B cell (primary cell): ENCODE measurements at regions not wholly inside any gene's neighbourhood (a gene's known extent, or its start where the extent isn't known, plus 50 kb on each side); places are given as distances from the start of the nearest gene placed in this dataset.

ENCODE experiments used
- ATAC-seq: fragments of 200-7000 bp; cut with Tn5 transposase; one replicate; pipeline ENCODE4 v1.10.0; 2021; ENCODE audit warnings: low read depth, mild to moderate bottlenecking, moderate number of reproducible peaks, moderate library complexity
- CTCF ChIA-PET: fragments of 350-600 bp; sonication (Branson Sonifier 250); formaldehyde crosslinking; loops from one replicate; lab custom pipeline; 2021; ENCODE audit warnings: antibody characterized with exemption, inconsistent platforms; lab: Charles Lee
- POLR2A ChIA-PET: fragments of 350-600 bp; sonication (Branson Sonifier 250); formaldehyde crosslinking; loops from one replicate; lab custom pipeline; 2021; ENCODE audit warnings: antibody characterized with exemption; lab: Charles Lee
- DNase-seq: peaks from one replicate; pipeline ENCODE4 v3.0.0; 2013
- H2AFZ ChIP-seq: 2 replicates; pipeline ENCODE4 v1.6.1; 2012; ENCODE audit warnings: mild to moderate bottlenecking, low read depth, low read length; ENCODE audit not compliant: insufficient read depth, poor library complexity, severe bottlenecking
- H3K27ac ChIP-seq, 2 donors: 1 replicate in 1 of 2; 2 replicates in 1 of 2; pipeline ENCODE4 v1.5.1; 2012 to 2013; ENCODE audit warnings: low read length in 2 of 2, mild to moderate bottlenecking in 2 of 2, moderate library complexity in 1 of 2
- H3K27me3 ChIP-seq, 4 experiments: fragments of 200-600 bp in 1 of 4; sonication (generic) in 1 of 4; replicated peaks in 1 of 4; 1 replicate in 2 of 4; 2 replicates in 2 of 4; pipeline versions ENCODE4 v1.6.1 to v1.7.0; 2013 to 2016; ENCODE audit warnings: low read length in 3 of 4, mild to moderate bottlenecking in 2 of 4, mixed read lengths in 1 of 4, moderate library complexity in 1 of 4; ENCODE audit not compliant: insufficient read depth in 4 of 4, control insufficient read depth in 3 of 4; ENCODE audit errors: control extremely low read depth in 1 of 4
- H3K36me3 ChIP-seq, 2 experiments: replicated peaks in 1 of 2; 1 replicate in 1 of 2; 2 replicates in 1 of 2; pipeline versions ENCODE4 v1.6.1 to v1.7.1; 2013; ENCODE audit warnings: low read length in 1 of 2; ENCODE audit not compliant: insufficient read depth in 2 of 2, control insufficient read depth in 1 of 2; ENCODE audit errors: control extremely low read depth in 1 of 2, extremely low read depth in 1 of 2
- H3K4me1 ChIP-seq, 2 donors: fragments of 200-600 bp in 1 of 2; sonication (generic) in 1 of 2; 1 replicate in 1 of 2; 2 replicates in 1 of 2; pipeline versions ENCODE4 v1.5.1 to v1.6.1; 2013 to 2017; ENCODE audit warnings: low read length in 2 of 2; ENCODE audit not compliant: control insufficient read depth in 2 of 2, insufficient read depth in 2 of 2
- H3K4me2 ChIP-seq: replicated peaks from 2 replicates; pipeline ENCODE3; 2012; ENCODE audit warnings: mild to moderate bottlenecking, low read depth, low read length; ENCODE audit not compliant: poor library complexity, severe bottlenecking
- H3K4me3 ChIP-seq, 5 experiments: fragments of 200-600 bp in 1 of 5; sonication (generic) in 1 of 5; 1 replicate in 3 of 5; 2 replicates in 2 of 5; pipeline versions ENCODE4 v1.5.1 to v1.7.0; 2011 to 2016; ENCODE audit warnings: low read length in 4 of 5, mild to moderate bottlenecking in 4 of 5, low read depth in 2 of 5, control low read depth in 1 of 5, moderate library complexity in 1 of 5; ENCODE audit not compliant: insufficient read depth in 1 of 5; ENCODE audit errors: control extremely low read depth in 1 of 5, extremely low read depth in 1 of 5
- H3K79me2 ChIP-seq: fragments of 200-600 bp; sonication (generic); one replicate; pipeline ENCODE4 v1.6.0; 2016; ENCODE audit warnings: low read length; ENCODE audit not compliant: control insufficient read depth, insufficient read depth
- H3K9ac ChIP-seq: fragments of 200-600 bp; sonication (generic); 2 replicates; pipeline ENCODE4 v1.6.1; 2017; ENCODE audit warnings: mild to moderate bottlenecking, low read length, moderate library complexity
- H3K9me3 ChIP-seq, 3 donors: one replicate each; pipeline versions ENCODE4 v1.6.1 to v1.7.1; 2013; ENCODE audit warnings: low read length in 2 of 3; ENCODE audit not compliant: control insufficient read depth in 2 of 3, insufficient read depth in 1 of 3; ENCODE audit errors: control extremely low read depth in 1 of 3
- H4K20me1 ChIP-seq: 2 replicates; pipeline ENCODE4 v1.6.0; 2012; ENCODE audit warnings: mild to moderate bottlenecking, low read length; ENCODE audit not compliant: insufficient read depth, control insufficient read depth, poor library complexity, severe bottlenecking
- H3K27ac Mint-ChIP-seq: one replicate; pipeline ENCODE4 v1.8.0; 2021; ENCODE audit warnings: mixed read lengths
- H3K27me3 Mint-ChIP-seq: one replicate; pipeline ENCODE4 v1.8.0; 2021; ENCODE audit warnings: mixed read lengths
- H3K4me1 Mint-ChIP-seq: one replicate; pipeline ENCODE4 v1.8.0; 2021; ENCODE audit warnings: mixed read lengths
- H3K4me3 Mint-ChIP-seq: one replicate; pipeline ENCODE4 v1.8.0; 2021; ENCODE audit warnings: mixed read lengths
- H3K9me3 Mint-ChIP-seq: one replicate; pipeline ENCODE4 v1.8.0; 2022; ENCODE audit warnings: mixed read lengths; ENCODE audit not compliant: insufficient read depth
- EZH2 ChIP-seq: IDR thresholded peaks from 2 replicates; pipeline ENCODE4 v1.6.1; 2012; ENCODE audit warnings: borderline replicate concordance, low read depth, mild to moderate bottlenecking, moderate library complexity, low read length; ENCODE audit not compliant: insufficient read depth, poor library complexity, severe bottlenecking
- WGBS: methylation state at CpG from one replicate; pipeline ENCODE4 v1.1.5; 2013; ENCODE audit warnings: missing lambda C conversion rate; ENCODE audit not compliant: insufficient coverage; 5-methylcytosine and 5-hydroxymethylcytosine counted together
- intact Hi-C: fragments of 100-400 bp; cut with micrococcal nuclease; formaldehyde crosslinking; loops from one replicate; pipeline ENCODE4 v1.10.0; 2022
- TF ChIP-seq, protein P1 (sequence below): fragments of 200-600 bp; IDR thresholded peaks from one replicate; pipeline ENCODE4 v1.8.0; 2022; ENCODE audit warnings: antibody characterized with exemption, mild to moderate bottlenecking

DNA sequence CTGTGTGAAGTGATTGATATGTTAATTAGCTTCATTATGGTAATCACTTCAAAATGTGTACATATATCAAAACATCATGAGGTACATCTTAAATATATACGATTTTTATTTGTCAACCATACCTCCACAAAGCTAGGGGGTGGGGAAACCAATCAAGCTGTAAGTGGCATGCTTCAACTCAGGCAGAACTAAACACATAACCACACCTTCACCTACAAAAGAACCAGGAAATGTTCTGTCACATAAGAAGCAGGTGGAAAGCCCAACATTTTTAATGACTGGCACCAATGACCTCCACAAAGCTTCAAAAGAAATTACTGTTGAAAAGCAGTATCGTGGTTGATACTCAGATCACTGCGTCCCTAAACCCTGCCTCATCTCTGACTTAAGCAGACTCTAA is 867.7 kb upstream of the EEF2KMT start:
- 86% methylated on average over 2 of the region's 3 CpGs for WGBS
- Histone ChIP-seq H3K9me3 (peaks cover 0 to 4% (median 0%) of the 10 kb centered on the region in 3 donors), H3K79me2 (no peaks in the 10 kb centered on the region), H3K9ac (no peak overlapping the region), H3K36me3 (no peaks in the 10 kb centered on the region), H3K4me3 (no peak overlapping the region), H4K20me1 (no peaks in the 10 kb centered on the region), H3K27ac (no peak overlapping the region), H2AFZ (no peak overlapping the region), H3K4me2 (no peak overlapping the region), H3K27me3 (no peaks in the 10 kb centered on the region), H3K4me1 (no peaks in the 10 kb centered on the region)
- Mint-ChIP-seq H3K27me3 (no peaks in the 10 kb centered on the region), H3K27ac (no peak overlapping the region), H3K4me3 (no peak overlapping the region), H3K4me1 (no peaks in the 10 kb centered on the region), H3K9me3 (peaks cover 3% of the 10 kb centered on the region)
- intact Hi-C loops: no loop called here
- DNase-seq (no peak), ATAC-seq (no peak)
- no peak for TF ChIP-seq EZH2
- TF ChIP-seq, protein P1, sequence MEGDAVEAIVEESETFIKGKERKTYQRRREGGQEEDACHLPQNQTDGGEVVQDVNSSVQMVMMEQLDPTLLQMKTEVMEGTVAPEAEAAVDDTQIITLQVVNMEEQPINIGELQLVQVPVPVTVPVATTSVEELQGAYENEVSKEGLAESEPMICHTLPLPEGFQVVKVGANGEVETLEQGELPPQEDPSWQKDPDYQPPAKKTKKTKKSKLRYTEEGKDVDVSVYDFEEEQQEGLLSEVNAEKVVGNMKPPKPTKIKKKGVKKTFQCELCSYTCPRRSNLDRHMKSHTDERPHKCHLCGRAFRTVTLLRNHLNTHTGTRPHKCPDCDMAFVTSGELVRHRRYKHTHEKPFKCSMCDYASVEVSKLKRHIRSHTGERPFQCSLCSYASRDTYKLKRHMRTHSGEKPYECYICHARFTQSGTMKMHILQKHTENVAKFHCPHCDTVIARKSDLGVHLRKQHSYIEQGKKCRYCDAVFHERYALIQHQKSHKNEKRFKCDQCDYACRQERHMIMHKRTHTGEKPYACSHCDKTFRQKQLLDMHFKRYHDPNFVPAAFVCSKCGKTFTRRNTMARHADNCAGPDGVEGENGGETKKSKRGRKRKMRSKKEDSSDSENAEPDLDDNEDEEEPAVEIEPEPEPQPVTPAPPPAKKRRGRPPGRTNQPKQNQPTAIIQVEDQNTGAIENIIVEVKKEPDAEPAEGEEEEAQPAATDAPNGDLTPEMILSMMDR: no peak
- CTCF ChIA-PET: no interaction called here
- POLR2A ChIA-PET: no interaction called here

DNA sequence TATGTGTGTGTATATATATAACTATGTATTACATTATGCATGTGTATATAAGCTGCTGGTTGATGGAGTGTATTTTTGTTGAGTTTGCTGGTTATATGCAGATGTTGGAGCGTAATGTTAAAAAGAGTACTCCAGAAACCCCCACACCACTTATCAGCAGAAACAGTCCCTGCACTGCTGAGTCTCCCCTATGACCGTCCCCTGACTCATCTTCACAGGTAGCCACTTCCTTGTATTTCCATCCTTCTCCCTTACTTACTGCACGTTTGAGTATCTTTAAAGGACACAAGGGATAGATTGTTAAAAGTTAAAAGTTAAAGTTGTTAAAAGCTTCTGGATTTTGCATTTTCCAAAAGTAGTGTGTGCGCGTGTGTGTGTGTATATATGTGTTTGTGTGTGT is 853.9 kb upstream of the EEF2KMT start:
- CTCF ChIA-PET: no interaction called here
- Histone ChIP-seq H4K20me1 (no peaks in the 10 kb centered on the region), H3K4me1 (no peaks in the 10 kb centered on the region), H3K4me2 (no peak overlapping the region), H3K79me2 (no peaks in the 10 kb centered on the region), H3K27ac (no peak overlapping the region), H3K4me3 (no peak overlapping the region), H3K27me3 (no peaks in the 10 kb centered on the region), H2AFZ (no peak overlapping the region), H3K36me3 (no peaks in the 10 kb centered on the region), H3K9me3 (peaks cover 0 to 17% (median 0%) of the 10 kb centered on the region in 3 donors), H3K9ac (no peak overlapping the region)
- intact Hi-C loops: no loop called here
- H3K27ac Mint-ChIP-seq: no peak overlapping the region
- H3K27me3 Mint-ChIP-seq: no peaks in the 10 kb centered on the region
- POLR2A ChIA-PET: no interaction called here
- no peaks in the 10 kb centered on the region for H3K4me1 Mint-ChIP-seq
- H3K4me3 Mint-ChIP-seq: no peak overlapping the region
- DNase-seq: no peak
- peaks cover 3% of the 10 kb centered on the region for H3K9me3 Mint-ChIP-seq
- TF ChIP-seq, protein P1: no peak
- no peak for TF ChIP-seq EZH2
- WGBS: no CpG with 5 or more reads among the region's 5 CpGs
- ATAC-seq: no peak
